Breast epithelium (tissue), 3 donors: ENCODE measurements at regions not wholly inside any gene's neighbourhood (a gene's known extent, or its start where the extent isn't known, plus 50 kb on each side); places are given as distances from the start of the nearest gene placed in this dataset.

Source experiments
- POLR2AphosphoS5 ChIP-seq, 3 donors: sonication (generic); formaldehyde crosslinking; IDR thresholded peaks; one replicate each; pipeline ENCODE4 v1.6.1; 2017; ENCODE audit warnings: antibody characterized with exemption in 3 of 3
- TF ChIP-seq, protein P1 (sequence below), 3 donors: fragments of 450-650 bp; IDR thresholded peaks; one replicate each; pipeline ENCODE4 v1.5.1; 2016 to 2017; ENCODE audit warnings: antibody characterized with exemption in 3 of 3, mild to moderate bottlenecking in 3 of 3, moderate library complexity in 3 of 3

DNA sequence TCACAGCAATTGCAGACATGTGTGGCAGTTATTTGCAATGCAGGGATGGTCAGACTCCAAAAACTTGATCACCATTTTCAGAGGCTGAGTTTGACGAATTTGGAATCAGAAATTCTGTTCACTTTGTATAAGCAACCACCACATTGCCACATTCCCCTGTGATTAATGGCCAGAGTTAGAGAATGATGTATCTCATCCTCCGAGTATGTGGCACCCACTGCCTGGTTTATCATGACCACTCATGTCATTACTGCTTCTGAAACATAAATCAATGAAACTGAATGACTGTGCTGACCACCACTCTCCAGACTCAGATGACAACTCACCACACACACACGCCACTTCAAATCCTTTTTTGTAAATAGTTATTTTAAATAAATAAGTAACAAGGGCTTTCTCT lies 66.6 kb upstream of the CACHD1 start:
- TF ChIP-seq, protein P1, sequence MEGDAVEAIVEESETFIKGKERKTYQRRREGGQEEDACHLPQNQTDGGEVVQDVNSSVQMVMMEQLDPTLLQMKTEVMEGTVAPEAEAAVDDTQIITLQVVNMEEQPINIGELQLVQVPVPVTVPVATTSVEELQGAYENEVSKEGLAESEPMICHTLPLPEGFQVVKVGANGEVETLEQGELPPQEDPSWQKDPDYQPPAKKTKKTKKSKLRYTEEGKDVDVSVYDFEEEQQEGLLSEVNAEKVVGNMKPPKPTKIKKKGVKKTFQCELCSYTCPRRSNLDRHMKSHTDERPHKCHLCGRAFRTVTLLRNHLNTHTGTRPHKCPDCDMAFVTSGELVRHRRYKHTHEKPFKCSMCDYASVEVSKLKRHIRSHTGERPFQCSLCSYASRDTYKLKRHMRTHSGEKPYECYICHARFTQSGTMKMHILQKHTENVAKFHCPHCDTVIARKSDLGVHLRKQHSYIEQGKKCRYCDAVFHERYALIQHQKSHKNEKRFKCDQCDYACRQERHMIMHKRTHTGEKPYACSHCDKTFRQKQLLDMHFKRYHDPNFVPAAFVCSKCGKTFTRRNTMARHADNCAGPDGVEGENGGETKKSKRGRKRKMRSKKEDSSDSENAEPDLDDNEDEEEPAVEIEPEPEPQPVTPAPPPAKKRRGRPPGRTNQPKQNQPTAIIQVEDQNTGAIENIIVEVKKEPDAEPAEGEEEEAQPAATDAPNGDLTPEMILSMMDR (IDR thresholded peaks at IDR 0.05): no peak
- no peak for TF ChIP-seq POLR2AphosphoS5 (IDR thresholded peaks at IDR 0.05)
